SKM-1 (cell line): ENCODE measurements at regions not wholly inside any gene's neighbourhood (a gene's known extent, or its start where the extent isn't known, plus 50 kb on each side); places are given as distances from the start of the nearest gene placed in this dataset.

ENCODE experiments used
- DNase-seq: peaks from one replicate; lab custom pipeline; 2025; ENCODE audit not compliant: unreplicated experiment; lab: John Stamatoyannopoulos, UW

DNA sequence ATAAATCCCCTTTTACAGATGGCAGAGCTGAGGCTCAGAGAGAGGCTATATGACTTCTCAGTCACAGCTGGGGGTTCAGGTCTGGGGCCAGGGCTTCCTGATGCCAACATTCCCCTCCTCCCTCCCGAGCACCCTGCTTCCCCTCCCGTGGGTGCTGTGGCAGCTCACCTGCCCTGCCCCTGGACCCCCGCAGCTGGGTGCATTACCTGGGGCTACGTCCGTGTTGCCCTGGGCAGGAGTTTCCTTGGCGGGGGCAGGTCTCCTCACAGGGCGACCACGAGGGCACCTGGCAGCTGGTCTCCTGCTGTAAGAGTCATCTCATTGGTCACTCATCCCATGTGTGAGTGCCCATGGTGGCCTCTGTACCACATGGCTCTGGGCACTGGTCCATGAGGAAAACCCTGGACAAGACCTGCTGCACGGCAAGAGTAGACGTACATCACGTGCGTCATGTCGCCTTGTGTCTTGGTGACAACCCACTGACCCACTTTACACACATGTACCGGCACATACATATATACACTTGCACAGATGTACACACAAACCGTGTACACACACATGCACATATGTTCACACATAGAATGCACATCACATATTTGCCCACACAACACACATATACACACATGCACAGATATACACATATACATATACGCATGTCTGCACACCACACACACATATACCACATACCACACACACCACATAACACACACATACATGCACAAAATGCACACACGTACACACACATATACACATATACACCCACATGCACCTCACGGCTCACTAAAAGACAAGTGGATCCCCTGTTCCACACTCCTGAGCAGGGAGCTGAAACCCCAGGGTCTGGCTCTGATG is 134.0 kb downstream of the FOXL1 start:
- DNase-seq = no peak

GRCh38 chr16:86713021-86713631 is 134.8 kb downstream of the FOXL1 start:
- DNase-seq = no peak

- no peak for DNase-seq
These were observed 135.8 kb downstream of the FOXL1 start for GRCh38 chr16:86714166-86714565.

DNA sequence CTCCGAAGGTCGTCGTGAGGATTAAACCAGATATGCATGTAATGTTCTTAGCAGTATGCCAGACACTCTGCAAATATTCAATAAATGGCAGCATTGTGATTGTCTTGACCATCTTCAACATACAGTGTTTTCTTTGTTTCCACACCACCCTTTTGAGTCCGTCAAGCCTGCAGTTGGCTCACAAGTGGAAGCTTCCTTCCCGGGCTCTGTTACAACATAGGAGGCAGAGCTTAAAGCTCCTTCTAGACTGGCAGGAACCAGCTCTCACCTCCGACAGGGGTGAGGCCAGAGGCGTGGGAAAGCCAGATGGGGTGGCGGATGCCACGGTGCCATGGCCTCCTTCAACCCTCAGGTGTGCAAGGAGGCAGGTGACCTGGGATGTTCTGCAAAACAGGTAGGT is 138.3 kb downstream of the FOXL1 start:
- no peak for DNase-seq

GRCh38 chr16:86718118-86718517 is 139.8 kb downstream of the FOXL1 start:
- DNase-seq = no peak

DNA sequence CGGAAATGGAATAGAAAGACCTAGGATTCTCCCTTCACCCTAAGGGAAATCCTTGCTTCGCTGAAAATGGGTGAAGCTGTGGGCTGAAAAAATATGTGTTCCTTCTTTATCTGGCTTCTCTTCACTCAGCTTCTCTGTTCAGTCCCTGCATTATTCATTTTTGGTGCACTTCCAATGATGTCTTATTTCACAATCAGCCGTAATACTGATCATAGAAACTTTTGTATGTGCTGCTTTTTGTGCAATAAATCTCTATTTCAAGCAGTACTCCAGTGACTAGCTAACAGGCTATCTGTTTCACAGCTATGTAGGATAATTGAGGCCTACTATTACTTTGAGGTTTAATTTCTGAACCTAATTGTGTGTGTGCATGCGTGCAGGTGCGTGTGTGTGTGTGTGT is 144.6 kb downstream of the FOXL1 start:
- no peak for DNase-seq

DNA sequence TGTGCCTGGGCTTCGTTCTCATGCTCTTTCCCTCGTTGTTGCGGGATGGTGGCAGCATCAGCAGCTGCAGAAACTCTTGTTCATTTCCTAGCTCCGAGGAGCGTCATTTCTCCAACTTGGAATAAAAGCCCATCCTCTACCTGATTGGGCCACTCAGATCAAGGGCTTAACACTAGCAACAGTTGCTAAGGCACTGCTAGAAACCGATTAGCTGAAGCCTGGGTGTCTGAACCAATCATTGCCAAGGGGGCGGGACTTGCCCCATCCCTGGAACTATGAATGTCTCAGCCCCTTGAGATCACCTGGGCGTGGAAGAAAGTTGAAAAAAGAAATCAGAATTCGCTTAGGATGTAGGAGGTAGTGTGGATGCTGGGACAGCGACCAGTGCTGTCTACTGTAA is 145.3 kb downstream of the FOXL1 start:
- DNase-seq = no peak

DNA sequence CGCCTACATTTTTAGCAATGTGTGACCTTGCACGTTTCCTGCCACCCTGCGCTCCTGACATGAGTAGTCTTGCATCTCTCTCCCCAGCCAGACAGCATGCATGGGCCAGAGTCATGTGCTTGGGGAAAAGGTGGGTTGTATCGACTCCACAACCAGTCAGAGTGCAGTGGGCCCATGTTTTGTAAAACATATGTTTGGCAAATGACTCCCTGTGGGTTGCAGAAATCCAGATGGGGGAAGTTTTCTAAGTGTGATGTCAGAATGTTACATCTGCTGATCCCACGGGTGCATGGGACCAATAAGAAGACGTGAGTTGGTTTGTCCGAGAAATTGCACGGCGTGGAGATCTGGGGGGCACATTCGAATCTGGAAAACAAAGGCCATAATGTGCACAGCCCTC is 147.1 kb downstream of the FOXL1 start:
- no peak for DNase-seq

- DNase-seq = no peak
These were observed 148.0 kb downstream of the FOXL1 start for GRCh38 chr16:86726340-86726739.

DNA sequence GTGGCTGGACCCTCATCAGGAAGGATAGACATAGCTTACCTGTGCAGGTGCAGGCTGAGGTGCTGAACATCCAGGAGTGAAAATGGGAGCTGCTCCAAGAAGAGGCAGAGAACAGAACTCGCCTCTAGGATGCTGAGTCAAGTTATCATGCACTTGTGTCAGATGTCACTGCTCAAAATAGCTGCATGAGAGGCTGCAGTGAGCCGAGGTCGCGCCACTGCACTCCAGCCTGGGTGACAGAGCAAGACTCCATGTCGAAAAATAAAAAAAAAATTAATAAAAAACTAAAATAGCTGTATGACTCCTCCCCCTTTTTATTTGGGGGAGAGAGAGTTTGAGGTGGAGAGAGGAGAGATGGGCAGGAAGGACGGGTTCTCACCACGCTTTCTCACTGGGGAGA is 148.8 kb downstream of the FOXL1 start:
- no peak for DNase-seq

- DNase-seq = no peak
These were observed 149.3 kb downstream of the FOXL1 start for GRCh38 chr16:86727632-86728031.

GRCh38 chr16:86729686-86730085 is 151.3 kb downstream of the FOXL1 start:
- DNase-seq = no peak

- no peak for DNase-seq
These were observed 151.7 kb downstream of the FOXL1 start for GRCh38 chr16:86730086-86730485.

- no peak for DNase-seq
These were observed 152.2 kb downstream of the FOXL1 start for GRCh38 chr16:86730597-86730996.

GRCh38 chr16:86732621-86733295 is 154.4 kb downstream of the FOXL1 start:
- DNase-seq = no peak

GRCh38 chr16:86733546-86734254 is 155.4 kb downstream of the FOXL1 start:
- no peak for DNase-seq

DNA sequence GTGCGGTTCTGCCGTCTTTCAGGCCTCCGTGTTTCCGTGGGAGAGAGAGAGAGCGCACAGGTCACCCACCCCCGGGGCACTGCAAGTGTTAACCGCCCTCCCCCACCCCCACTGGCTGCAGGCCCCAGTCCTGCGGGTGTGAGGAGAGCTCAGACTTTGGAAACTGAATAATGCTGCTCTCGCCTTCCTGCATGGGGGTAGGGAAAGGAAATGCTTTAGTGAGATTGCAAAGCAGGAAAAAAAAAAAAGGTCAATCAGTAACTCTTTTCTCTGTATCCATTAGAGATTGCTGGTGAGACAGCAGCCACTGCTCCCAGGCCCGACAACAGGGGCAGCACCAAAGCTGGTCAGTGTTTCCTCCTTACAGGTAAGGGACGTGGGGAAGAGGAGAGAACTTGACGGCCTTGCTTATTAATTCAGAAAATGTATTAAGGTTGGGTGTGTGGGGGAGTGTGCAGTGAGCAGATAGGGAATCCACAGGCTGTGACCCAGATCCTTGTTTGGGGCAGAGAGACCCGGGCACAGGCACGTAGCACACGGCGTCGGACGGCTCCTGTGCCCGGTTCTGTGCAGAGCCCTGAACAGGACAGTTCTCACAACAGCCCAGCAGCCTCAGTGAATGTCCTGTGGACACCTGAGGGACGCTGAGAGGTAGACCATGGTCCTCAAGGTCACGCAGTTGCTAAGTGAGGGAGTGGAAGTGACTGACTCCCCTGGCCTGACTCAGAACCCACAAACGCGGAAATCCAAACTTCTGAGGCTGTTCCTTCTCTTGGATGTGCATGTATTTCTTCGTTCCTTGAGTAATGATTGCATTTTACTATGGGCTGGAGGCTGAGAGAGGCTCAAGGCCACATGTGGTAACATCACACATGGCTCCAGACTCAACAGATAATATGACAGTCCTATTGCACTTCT is 156.5 kb downstream of the FOXL1 start:
- DNase-seq = no peak

GRCh38 chr16:86735727-86736126 is 157.4 kb downstream of the FOXL1 start:
- no peak for DNase-seq

DNA sequence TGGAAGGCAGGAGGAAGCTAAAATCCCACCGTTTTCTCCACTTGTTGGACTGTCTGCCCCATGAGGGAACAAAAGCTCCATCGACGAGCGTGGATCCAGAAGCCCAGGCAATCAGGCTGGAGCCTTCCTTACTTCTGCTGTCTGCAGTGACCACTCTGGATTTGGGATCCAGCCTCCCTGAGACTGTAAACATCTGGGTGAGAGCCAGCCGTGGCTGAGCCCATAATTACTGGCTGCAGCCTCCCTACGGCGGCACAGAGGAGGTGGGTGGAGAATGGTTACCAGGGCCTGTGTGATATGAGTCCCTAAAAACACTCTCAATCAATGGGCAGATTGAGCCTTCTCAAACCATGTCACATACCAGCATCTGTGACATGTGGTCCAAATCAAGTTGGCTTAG is 158.2 kb downstream of the FOXL1 start:
- no peak for DNase-seq

- no peak for DNase-seq
These were observed 158.7 kb downstream of the FOXL1 start for GRCh38 chr16:86737083-86737482.
